ENCODE measurements at regions not wholly inside any gene's neighbourhood (a gene's known extent, or its start where the extent isn't known, plus 50 kb on each side); places are given as distances from the start of the nearest gene placed in this dataset.
A peak's percentile ranks its signal among the peaks of the same experiment; 100 is the strongest.

- TF ChIP-seq CTCF (IDR thresholded peaks at IDR 0.05; ENCODE audit: insufficient read depth, low read depth, low read length, missing control alignments) = no peak
- no peak for DNase-seq (ENCODE audit: low read depth)
- no peak overlapping the region for H3K4me3 ChIP-seq (ENCODE audit: low read length)
Measured at GRCh38 chr6:115665310-115665709, 395.4 kb downstream of the FRK start.

GRCh38 chr6:115663681-115664080 lies 397.0 kb downstream of the FRK start:
- DNase-seq (ENCODE audit: low read depth) = no peak
- no peak for TF ChIP-seq CTCF (IDR thresholded peaks at IDR 0.05; ENCODE audit: insufficient read depth, low read depth, low read length, missing control alignments)
- no peak overlapping the region for H3K4me3 ChIP-seq (ENCODE audit: low read length)

GRCh38 chr6:115643762-115644161 lies 416.9 kb downstream of the FRK start:
- peak; percentile 11 for DNase-seq (ENCODE audit: low read depth)
- no peak overlapping the region for H3K4me3 ChIP-seq (ENCODE audit: low read length)
- no peak for TF ChIP-seq CTCF (IDR thresholded peaks at IDR 0.05; ENCODE audit: insufficient read depth, low read depth, low read length, missing control alignments)

GRCh38 chr6:115634887-115635286 lies 425.8 kb downstream of the FRK start:
- H3K4me3 ChIP-seq (ENCODE audit: low read length) = no peak overlapping the region
- DNase-seq (ENCODE audit: low read depth) = no peak
- no peak for TF ChIP-seq CTCF (IDR thresholded peaks at IDR 0.05; ENCODE audit: insufficient read depth, low read depth, low read length, missing control alignments)

DNA sequence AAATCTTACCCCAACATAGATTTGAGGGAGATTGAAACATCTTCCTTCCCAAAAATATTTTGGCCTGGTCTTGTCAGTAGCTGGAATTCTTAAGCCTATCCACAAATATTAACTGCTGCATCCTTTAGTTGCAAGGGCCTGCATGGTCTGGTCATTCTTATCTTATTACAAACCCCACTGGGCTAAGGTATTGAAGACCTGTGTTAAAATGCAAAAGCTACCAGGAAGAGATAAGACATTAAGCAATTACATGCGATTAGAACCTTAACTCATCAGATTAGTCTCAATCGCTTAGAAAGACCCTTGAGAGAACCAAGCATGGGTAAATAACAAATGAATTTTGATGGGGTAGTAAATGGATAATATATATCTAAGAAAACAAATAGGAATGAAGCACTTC lies 426.6 kb downstream of the FRK start:
- TF ChIP-seq CTCF (IDR thresholded peaks at IDR 0.05; ENCODE audit: insufficient read depth, low read depth, low read length, missing control alignments) = no peak
- no peak overlapping the region for H3K4me3 ChIP-seq (ENCODE audit: low read length)
- no peak for DNase-seq (ENCODE audit: low read depth)

DNA sequence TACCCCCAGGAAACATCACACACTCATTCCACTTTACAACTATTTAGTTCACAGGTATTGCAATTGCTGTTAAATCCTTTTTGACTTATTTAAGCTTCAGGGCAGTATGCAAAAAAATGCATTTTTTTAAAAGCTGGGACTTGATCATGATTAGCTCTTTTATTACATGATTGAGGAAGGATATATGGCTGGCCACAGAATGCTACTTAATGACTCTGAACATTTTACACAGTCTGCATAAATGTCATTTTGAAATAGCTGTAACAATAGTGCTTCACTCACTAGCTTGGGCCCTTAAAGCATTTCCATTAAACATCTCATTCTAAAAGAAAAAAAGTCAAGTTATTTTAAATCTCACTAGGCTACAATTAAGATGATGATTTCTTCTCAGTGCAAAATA lies 429.7 kb downstream of the FRK start:
- DNase-seq (ENCODE audit: low read depth) = no peak
- no peak overlapping the region for H3K4me3 ChIP-seq (ENCODE audit: low read length)
- TF ChIP-seq CTCF (IDR thresholded peaks at IDR 0.05; ENCODE audit: insufficient read depth, low read depth, low read length, missing control alignments) = no peak

GRCh38 chr6:115630424-115631024 lies 430.2 kb downstream of the FRK start:
- no peak for TF ChIP-seq CTCF (IDR thresholded peaks at IDR 0.05; ENCODE audit: insufficient read depth, low read depth, low read length, missing control alignments)
- DNase-seq (ENCODE audit: low read depth) = no peak
- no peak overlapping the region for H3K4me3 ChIP-seq (ENCODE audit: low read length)
